HCT116 (cell line): ENCODE measurements at regions not wholly inside any gene's neighbourhood (a gene's known extent, or its start where the extent isn't known, plus 50 kb on each side); places are given as distances from the start of the nearest gene placed in this dataset.

Source experiments
- ATAC-seq: fragments of 200-7000 bp; cut with Tn5 transposase; 2 replicates; pipeline ENCODE4 v1.9.1; 2020; ENCODE audit warnings: mild to moderate bottlenecking, moderate library complexity
- BruUV-seq: library from RNA; stranded (reverse); fragments of 400-500 nt; replicated peaks from 2 replicates; lab custom pipeline; 2021; lab: Mats Ljungman, UMichigan
- CTCF ChIA-PET: fragments of 300-600 bp; sonication (Branson Sonifier 250); formaldehyde crosslinking; loops from one replicate; lab custom pipeline; 2021; ENCODE audit warnings: antibody characterized with exemption; lab: Charles Lee
- POLR2A ChIA-PET: fragments of 300-600, 350-600 bp; sonication (Branson Sonifier 250); formaldehyde crosslinking; loops from one replicate; lab custom pipeline; 2021; ENCODE audit warnings: antibody characterized with exemption; lab: Charles Lee
- RAD21 ChIA-PET, 2 experiments: fragments of 300-600 bp; sonication (Branson Sonifier 250); formaldehyde crosslinking; loops; one replicate each; lab custom pipeline; 2023; ENCODE audit warnings: low total read pairs in 2 of 2; ENCODE audit not compliant: uncharacterized antibody in 2 of 2, unreplicated experiment in 2 of 2, low non-redundant PET in 1 of 2; lab: Charles Lee
- DNase-seq: peaks from one replicate; pipeline ENCODE4 v3.0.0-alpha.2; 2010; ENCODE audit warnings: low read depth, low spot score
- H2AFZ ChIP-seq: fragments of 200-600 bp; shearing (Covaris generic), sonication (generic); 2 replicates; pipeline ENCODE4 v1.6.1; 2017; ENCODE audit warnings: low read depth, mixed run types, mixed read lengths, antibody characterized with exemption, low read length; ENCODE audit not compliant: poor library complexity, severe bottlenecking
- H3K27ac ChIP-seq: 2 replicates; pipeline ENCODE4 v1.5.1; 2012; ENCODE audit warnings: low read depth, low read length
- H3K27me3 ChIP-seq: fragments of 200-600 bp; sonication (generic); 2 replicates; pipeline ENCODE4 v1.6.1; 2016; ENCODE audit warnings: mixed run types, low read length, mixed read lengths; ENCODE audit not compliant: insufficient read depth
- H3K36me3 ChIP-seq, 2 experiments: fragments of 200-500 bp in 1 of 2; fragments of 200-600 bp in 1 of 2; sonication (Bioruptor generic) in 1 of 2; sonication (generic) in 1 of 2; 2 replicates each; pipeline versions ENCODE4 v1.5.1 to v1.6.1; 2014 to 2016; ENCODE audit warnings: low read length in 2 of 2, inconsistent platforms in 1 of 2, mixed read lengths in 1 of 2, mixed run types in 1 of 2; ENCODE audit not compliant: insufficient read depth in 2 of 2, control insufficient read depth in 1 of 2
- H3K4me1 ChIP-seq, 2 experiments: fragments of 200-600 bp in 1 of 2; sonication (generic) in 1 of 2; 2 replicates each; pipeline versions ENCODE4 v1.5.1 to v1.6.1; 2012 to 2017; ENCODE audit warnings: low read length in 2 of 2, inconsistent platforms in 1 of 2, mild to moderate bottlenecking in 1 of 2, mixed read lengths in 1 of 2, mixed run types in 1 of 2, moderate library complexity in 1 of 2; ENCODE audit not compliant: insufficient read depth in 2 of 2, control insufficient read depth in 1 of 2
- H3K4me2 ChIP-seq: fragments of 200-600 bp; sonication (generic); 2 replicates; pipeline ENCODE4 v1.6.1; 2017; ENCODE audit warnings: mixed run types, low read length, mixed read lengths
- H3K4me3 ChIP-seq, 2 experiments: fragments of 200-600 bp in 1 of 2; sonication (generic) in 1 of 2; replicated peaks in 1 of 2; 2 replicates each; pipeline ENCODE4 v1.5.1; 2011 to 2016; ENCODE audit warnings: low read length in 2 of 2, control low read depth in 1 of 2, low read depth in 1 of 2, mild to moderate bottlenecking in 1 of 2, mixed read lengths in 1 of 2, mixed run types in 1 of 2
- H3K79me2 ChIP-seq: fragments of 200-600 bp; sonication (generic); 2 replicates; pipeline ENCODE4 v1.6.1; 2017; ENCODE audit warnings: mild to moderate bottlenecking, mixed run types, low read length, moderate library complexity, mixed read lengths; ENCODE audit not compliant: insufficient read depth
- H3K9ac ChIP-seq: fragments of 200-600 bp; sonication (generic); 2 replicates; pipeline ENCODE4 v1.6.1; 2016; ENCODE audit warnings: low read length, mixed read lengths
- H3K9me2 ChIP-seq: fragments of 200-600 bp; sonication (generic), shearing (Covaris generic); 2 replicates; pipeline ENCODE4 v1.6.1; 2017; ENCODE audit warnings: mixed run types, mild to moderate bottlenecking, moderate library complexity; ENCODE audit not compliant: insufficient read depth
- H3K9me3 ChIP-seq, 2 experiments: fragments of 200-500 bp in 1 of 2; fragments of 200-600 bp in 1 of 2; sonication (Bioruptor generic) in 1 of 2; sonication (generic) in 1 of 2; 2 replicates each; pipeline ENCODE4 v1.6.1; 2014 to 2017; ENCODE audit warnings: low read length in 2 of 2, mixed read lengths in 2 of 2, inconsistent platforms in 1 of 2, low read depth in 1 of 2, mild to moderate bottlenecking in 1 of 2, mixed run types in 1 of 2, moderate library complexity in 1 of 2; ENCODE audit not compliant: control insufficient read depth in 1 of 2, insufficient read depth in 1 of 2
- H4K20me1 ChIP-seq: fragments of 200-600 bp; sonication (generic), shearing (Covaris generic); 2 replicates; pipeline ENCODE4 v1.6.1; 2017; ENCODE audit warnings: mixed run types, mild to moderate bottlenecking, moderate library complexity; ENCODE audit not compliant: insufficient read depth
- CEBPB ChIP-seq: IDR thresholded peaks from 2 replicates; pipeline ENCODE4 v1.6.1; 2012; ENCODE audit warnings: low read depth
- CTCF ChIP-seq, 3 experiments: fragments of 200-600 bp in 1 of 3; sonication (generic) in 1 of 3; IDR thresholded peaks in 2 of 3; conservative IDR thresholded peaks in 1 of 3; 2 replicates each; pipeline ENCODE4 v1.5.1; 2012 to 2017; ENCODE audit warnings: low read depth in 2 of 3, low read length in 2 of 3, antibody characterized with exemption in 1 of 3, borderline replicate concordance in 1 of 3, control low read depth in 1 of 3, mild to moderate bottlenecking in 1 of 3, mixed read lengths in 1 of 3, mixed run types in 1 of 3, moderate library complexity in 1 of 3; ENCODE audit not compliant: insufficient read depth in 1 of 3
- ELF1 ChIP-seq: IDR thresholded peaks from 2 replicates; pipeline ENCODE4 v1.6.1; 2012; ENCODE audit warnings: low read depth, borderline replicate concordance
- POLR2A ChIP-seq: IDR thresholded peaks from 2 replicates; pipeline ENCODE4 v1.7.0; 2011; ENCODE audit warnings: borderline replicate concordance; ENCODE audit not compliant: insufficient read depth, insufficient read length; ENCODE audit errors: extremely low read depth
- RAD21 ChIP-seq: IDR thresholded peaks from 2 replicates; pipeline ENCODE4 v1.6.1; 2012; ENCODE audit warnings: low read depth, mild to moderate bottlenecking
- SP1 ChIP-seq: IDR thresholded peaks from 2 replicates; pipeline ENCODE4 v1.6.1; 2012; ENCODE audit warnings: low read depth
- SRF ChIP-seq: IDR thresholded peaks from 2 replicates; pipeline ENCODE4 v1.6.1; 2012; ENCODE audit warnings: low read depth
- ZFX ChIP-seq: fragments of 450-650 bp; IDR thresholded peaks from 2 replicates; pipeline ENCODE4 v1.6.1; 2017
- intact Hi-C: fragments of 100-400 bp; cut with micrococcal nuclease; formaldehyde crosslinking; loops from 2 replicates; pipeline ENCODE4 v1.10.0; 2022
- TF ChIP-seq, protein P1 (sequence below): IDR thresholded peaks from 2 replicates; pipeline ENCODE4 v1.6.1; 2011; ENCODE audit warnings: mild to moderate bottlenecking, low read length, moderate library complexity; ENCODE audit not compliant: insufficient replicate concordance; ENCODE audit errors: extremely low read depth

GRCh38 chr4:123284168-123284567 is 112.4 kb upstream of the SPRY1 start:
- TF ChIP-seq CEBPB: no peak
- TF ChIP-seq CTCF (IDR thresholded peaks at IDR 0.05 in 2 of 3, conservative IDR thresholded peaks at IDR 0.05 in 1 of 3; ENCODE audit: borderline replicate concordance in 1 of 3, insufficient read depth in 1 of 3, low read depth in 2 of 3, low read length in 2 of 3): no peak
- TF ChIP-seq SP1: no peak
- TF ChIP-seq RAD21: no peak
- TF ChIP-seq, protein P1, sequence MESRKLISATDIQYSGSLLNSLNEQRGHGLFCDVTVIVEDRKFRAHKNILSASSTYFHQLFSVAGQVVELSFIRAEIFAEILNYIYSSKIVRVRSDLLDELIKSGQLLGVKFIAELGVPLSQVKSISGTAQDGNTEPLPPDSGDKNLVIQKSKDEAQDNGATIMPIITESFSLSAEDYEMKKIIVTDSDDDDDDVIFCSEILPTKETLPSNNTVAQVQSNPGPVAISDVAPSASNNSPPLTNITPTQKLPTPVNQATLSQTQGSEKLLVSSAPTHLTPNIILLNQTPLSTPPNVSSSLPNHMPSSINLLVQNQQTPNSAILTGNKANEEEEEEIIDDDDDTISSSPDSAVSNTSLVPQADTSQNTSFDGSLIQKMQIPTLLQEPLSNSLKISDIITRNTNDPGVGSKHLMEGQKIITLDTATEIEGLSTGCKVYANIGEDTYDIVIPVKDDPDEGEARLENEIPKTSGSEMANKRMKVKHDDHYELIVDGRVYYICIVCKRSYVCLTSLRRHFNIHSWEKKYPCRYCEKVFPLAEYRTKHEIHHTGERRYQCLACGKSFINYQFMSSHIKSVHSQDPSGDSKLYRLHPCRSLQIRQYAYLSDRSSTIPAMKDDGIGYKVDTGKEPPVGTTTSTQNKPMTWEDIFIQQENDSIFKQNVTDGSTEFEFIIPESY: no peak
- TF ChIP-seq ZFX: no peak
- TF ChIP-seq ELF1: no peak
- TF ChIP-seq SRF: no peak
- no peak for TF ChIP-seq POLR2A
- BruUV-seq: no TSS peak
- Histone ChIP-seq H2AFZ (no peak overlapping the region), H3K9me2 (no peaks in the 10 kb centered on the region), H3K27me3 (no peaks in the 10 kb centered on the region), H3K27ac (no peak overlapping the region), H3K36me3 (no peaks in the 10 kb centered on the region), H4K20me1 (no peaks in the 10 kb centered on the region), H3K9ac (no peak overlapping the region), H3K4me3 (no peak overlapping the region), H3K9me3 (no peaks in the 10 kb centered on the region), H3K4me2 (no peak overlapping the region), H3K4me1 (no peaks in the 10 kb centered on the region), H3K79me2 (no peaks in the 10 kb centered on the region)
- no peak for DNase-seq
- no peak for ATAC-seq
- CTCF ChIA-PET: no interaction called here
- POLR2A ChIA-PET: no interaction called here
- intact Hi-C loops: no loop called here
- RAD21 ChIA-PET: no interaction called here
